GM12891 (cell line): ENCODE measurements at regions not wholly inside any gene's neighbourhood (a gene's known extent, or its start where the extent isn't known, plus 50 kb on each side); places are given as distances from the start of the nearest gene placed in this dataset.

Experiments used
- POLR2A ChIP-seq: IDR thresholded peaks from 2 replicates; pipeline ENCODE4 v1.6.1; 2011; ENCODE audit warnings: low read depth, low read length, control low read depth
- POLR2AphosphoS5 ChIP-seq: IDR thresholded peaks from 2 replicates; pipeline ENCODE4 v1.6.1; 2011; ENCODE audit warnings: low read depth, low read length, control low read depth
- SPI1 ChIP-seq: IDR thresholded peaks from 2 replicates; pipeline ENCODE4 v1.6.1; 2011; ENCODE audit warnings: low read depth, low read length, control low read depth
- TAF1 ChIP-seq: IDR thresholded peaks from 2 replicates; pipeline ENCODE4 v1.6.1; 2011; ENCODE audit warnings: low read depth, low read length, control low read depth

DNA sequence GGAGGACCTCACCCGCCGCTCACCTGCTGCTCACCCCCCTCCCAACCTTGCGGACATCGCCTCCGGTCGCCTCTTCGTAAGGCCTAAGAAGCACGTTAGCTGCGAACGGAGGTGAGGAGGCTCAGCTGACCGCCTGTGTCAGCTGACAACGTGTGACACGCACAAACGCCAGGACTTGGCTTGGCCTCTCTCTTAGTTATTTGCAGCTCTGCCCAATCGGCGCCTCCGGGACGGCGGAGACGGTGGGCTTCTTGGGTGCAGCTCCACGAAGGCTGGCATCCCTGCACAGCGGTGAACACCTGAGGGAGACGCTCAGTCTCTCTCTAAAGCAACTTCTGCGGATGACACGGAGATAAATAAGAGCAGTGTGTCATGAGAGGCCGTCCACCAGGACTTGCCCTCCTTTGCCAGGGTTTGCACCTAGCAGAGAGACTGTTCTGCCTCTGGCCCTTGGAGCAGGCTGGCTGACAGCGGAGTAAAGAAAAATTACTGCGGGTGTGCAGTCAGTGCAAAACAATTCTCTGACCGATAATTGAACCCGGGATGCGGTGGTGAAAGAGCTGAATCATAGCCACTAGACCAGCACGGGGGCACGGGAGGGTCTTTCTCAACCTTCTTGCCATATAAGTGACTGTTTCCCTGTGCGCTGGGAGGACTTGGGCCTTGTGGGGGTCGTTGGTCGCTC is 318.9 kb downstream of the FAM72C start:
- no peak for TF ChIP-seq TAF1
- no peak for TF ChIP-seq POLR2A
- no peak for TF ChIP-seq POLR2AphosphoS5
- no peak for TF ChIP-seq SPI1
